GM19463 (cell line): ENCODE measurements at regions not wholly inside any gene's neighbourhood (a gene's known extent, or its start where the extent isn't known, plus 50 kb on each side); places are given as distances from the start of the nearest gene placed in this dataset.
A peak's percentile ranks its signal among the peaks of the same experiment; 100 is the strongest.
"Not testable (repeated sequence)": the region's sequence is repeated elsewhere in the genome, so short reads cannot be mapped to it uniquely, and the experiment has no call there.

Source experiments
- ATAC-seq: cut with Tn5 transposase; IDR thresholded peaks from one replicate; pipeline ENCODE4 v1.9.1; 2021; ENCODE audit warnings: mild to moderate bottlenecking, moderate library complexity; ENCODE audit not compliant: unreplicated experiment

DNA sequence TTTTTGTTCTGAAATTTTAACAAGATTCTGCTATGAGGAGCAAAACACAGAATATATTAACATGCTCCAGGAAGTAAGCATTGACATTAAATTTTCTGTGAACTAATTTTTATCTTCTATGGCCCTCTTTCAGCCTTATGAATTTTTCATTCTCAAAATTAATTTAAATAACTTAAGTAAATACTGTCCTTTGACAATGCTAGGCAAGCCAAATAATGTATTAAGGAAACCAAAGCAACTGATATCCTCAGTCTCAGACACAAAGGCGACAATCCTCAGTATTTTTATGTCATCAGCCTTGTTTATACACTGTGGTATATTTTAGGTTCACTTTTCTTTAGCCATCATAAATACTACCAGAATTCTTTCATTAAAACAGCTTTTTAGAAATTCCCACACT is 159.8 kb downstream of the CGGBP1 start:
- ATAC-seq: no peak

DNA sequence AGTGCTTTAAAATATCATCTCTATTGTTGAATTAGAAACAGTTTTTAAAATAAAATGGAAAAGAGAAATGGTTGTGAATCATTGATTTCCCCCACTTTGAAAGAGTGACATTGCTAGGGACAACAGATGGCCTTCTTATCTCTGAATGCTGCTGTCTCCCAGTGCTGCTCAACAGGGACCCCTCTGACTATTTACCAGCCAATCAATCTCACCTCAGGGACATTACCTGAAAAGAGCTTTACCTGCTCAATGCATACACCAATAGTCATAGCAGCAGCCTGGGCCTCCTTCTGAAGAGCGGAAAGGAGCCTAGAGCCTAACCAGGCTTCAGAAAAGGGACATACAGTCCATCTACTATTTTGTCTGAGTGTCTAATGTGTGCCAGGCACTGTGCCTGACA is 162.8 kb downstream of the CGGBP1 start:
- no peak for ATAC-seq

GRCh38 chr3:87873136-87873535 is 185.7 kb downstream of the CGGBP1 start:
- ATAC-seq: no peak

DNA sequence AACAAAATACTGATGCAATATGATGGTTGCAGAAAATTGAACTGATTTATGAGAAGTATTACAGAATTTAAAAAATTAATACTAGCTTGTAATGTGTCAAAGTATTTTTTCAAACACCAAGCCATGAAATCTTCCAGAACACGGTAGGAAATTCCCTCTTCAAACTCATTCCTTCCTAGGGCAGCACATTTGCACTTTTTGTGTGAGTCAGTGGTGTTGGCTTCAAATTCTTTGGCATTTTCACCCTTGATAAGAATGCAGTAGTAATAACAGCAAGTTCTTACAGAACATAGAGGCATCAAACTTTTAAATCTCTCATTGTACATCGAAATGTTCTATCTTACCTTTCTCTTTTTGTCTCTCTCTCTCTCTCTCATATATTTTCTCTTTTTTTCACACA is 191.8 kb downstream of the CGGBP1 start:
- no peak for ATAC-seq

DNA sequence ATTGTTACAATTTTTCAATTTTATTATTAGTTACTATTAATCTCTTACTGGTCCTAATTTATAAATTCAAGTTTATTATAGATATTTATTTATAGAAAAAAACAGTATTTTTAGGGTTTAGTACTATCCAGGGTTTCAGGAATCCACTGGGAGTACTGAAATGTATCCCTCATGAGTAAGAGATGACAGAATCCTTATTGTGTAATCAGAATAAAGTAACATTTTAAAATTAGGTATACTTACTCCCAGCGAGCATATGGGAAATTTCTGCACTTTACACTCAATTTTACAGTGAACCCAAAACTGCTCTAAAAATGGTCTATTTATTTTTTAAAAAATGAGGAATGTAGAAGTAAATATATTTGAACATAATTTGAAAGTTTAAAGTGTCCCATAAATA is 202.7 kb downstream of the CGGBP1 start:
- ATAC-seq: no peak

DNA sequence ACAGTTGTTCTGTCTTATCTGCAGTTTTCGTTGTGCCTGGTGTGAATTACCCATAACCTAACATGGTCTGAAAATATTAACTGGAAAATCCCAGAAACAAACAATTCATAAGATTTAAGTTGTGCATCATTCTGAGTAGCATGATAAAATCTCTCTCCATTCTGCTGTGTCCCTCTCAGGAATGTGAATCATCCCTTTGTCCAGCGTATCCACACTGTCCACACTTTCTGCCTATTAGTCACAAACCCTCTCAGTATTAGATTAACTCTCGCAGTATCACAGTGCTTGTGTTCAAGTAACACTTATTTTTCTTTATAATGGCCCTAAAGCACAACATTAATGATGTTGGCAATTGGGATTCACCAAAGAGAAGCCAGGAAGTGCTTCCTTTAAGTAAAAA is 203.2 kb downstream of the CGGBP1 start:
- ATAC-seq: no peak

DNA sequence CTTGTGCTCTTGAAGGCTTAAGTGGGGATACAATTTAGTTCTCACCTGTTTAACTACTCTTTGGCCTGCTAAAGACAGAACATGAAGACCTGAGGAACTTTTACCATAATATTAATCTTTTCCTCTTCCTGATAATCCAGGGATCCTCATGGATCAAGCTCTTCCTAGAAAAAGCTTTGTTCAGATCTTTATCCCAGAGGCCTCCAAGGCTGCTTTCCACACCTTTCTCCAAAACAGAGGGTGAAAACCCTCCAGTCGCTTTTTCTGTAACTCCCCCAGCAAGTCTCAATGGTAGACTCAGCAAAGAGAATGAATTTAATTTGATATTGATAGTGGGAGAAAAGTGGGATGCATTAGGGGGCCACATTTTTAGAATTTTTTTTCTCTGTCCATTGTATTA is 203.6 kb downstream of the CGGBP1 start:
- ATAC-seq: no peak

GRCh38 chr3:87848003-87848402 is 210.8 kb downstream of the CGGBP1 start:
- ATAC-seq: no peak

GRCh38 chr3:87837076-87837475 is 221.7 kb downstream of the CGGBP1 start:
- ATAC-seq: no peak

DNA sequence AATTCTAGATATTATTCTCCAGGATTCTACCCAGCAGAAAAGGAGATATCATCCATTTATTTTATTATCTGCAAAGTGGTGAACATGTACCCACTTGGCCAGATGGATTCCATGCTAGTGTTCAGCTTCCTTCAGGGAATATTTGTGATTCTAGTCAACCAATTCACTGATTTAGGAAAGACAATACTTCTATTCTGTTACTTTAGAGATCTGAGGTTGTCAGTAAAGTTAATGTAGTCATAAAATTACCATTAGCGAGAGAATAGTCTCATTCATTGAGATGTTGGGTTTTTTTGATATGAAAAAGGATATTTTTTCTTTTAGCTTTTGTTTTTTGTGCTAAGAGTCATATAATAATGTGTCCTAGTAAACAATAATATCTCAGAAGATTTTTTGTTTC is 222.8 kb downstream of the CGGBP1 start:
- no peak for ATAC-seq

GRCh38 chr3:87835236-87835635 is 223.6 kb downstream of the CGGBP1 start:
- no peak for ATAC-seq

DNA sequence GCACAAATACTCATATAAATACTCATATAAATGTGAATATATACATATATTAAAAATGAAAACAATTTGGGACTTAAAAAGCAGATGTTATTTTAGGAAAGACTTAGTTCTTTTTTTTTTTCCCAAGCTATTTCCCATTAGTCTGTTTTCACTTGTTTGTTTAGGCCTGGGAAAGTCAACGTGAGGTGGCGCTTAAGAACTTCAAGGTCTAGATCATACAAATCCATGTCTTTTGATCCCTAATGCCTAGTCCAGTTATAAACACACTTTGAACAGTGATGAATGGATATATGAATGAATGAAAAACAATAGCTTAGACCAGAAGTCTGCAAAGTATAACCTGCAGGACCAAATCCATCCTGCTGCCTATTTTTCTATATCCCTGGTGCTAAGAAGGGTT is 224.5 kb downstream of the CGGBP1 start:
- no peak for ATAC-seq

DNA sequence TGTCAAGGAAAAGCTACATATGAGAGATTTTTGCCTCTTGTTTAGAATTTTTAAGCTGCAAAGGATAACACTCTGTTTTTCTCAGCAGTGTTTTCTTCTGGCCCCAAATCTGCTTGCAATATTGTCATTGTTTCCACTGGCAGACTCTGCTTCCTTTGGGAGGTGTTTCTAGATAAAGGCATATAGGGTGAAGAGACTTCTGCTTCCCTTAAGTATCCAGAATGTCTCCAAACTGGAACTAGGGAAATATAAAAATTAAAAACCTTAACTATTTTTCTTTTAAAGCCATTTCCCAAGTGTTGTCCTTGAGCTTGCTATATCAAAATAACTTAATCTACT is 225.8 kb downstream of the CGGBP1 start:
- ATAC-seq: no peak

DNA sequence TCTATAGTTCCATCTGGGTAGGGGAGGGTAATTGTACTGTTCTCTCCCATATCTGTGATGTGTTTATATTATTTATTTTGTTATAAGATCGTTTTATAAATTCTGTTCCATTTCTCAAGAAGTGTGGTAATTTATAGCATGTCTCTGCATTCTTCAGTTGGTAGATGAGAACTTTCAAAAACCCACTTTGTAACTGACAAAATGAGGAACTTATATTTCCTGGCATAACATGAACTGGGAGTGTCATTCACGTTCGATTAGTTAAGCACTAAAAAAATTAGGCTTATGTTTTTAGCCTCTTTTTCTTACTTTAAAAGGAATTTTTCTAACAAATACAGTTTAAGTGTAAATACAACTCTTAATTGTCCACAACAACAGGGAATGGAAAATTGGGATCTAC is 230.8 kb downstream of the CGGBP1 start:
- ATAC-seq: no peak

GRCh38 chr3:87822563-87822962 is 236.2 kb downstream of the CGGBP1 start:
- ATAC-seq: no peak

DNA sequence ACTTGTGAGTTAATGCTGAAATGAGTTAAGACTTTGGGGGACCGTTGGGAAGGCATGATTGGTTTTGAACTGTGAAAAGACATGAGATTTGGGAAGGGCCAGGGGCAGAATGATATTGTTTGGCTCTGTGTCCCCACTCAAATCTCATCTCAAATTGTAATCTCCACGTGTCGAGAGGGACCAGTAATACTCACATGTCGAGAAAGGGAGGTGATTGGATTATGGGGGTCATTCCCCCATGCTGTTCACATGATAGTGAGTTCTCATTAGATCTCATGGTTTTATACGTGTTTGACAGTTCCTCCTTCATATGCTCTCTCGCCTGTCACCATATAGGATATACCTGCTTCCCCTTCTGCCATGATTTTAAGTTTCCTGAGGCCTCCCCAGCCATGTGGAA is 245.3 kb downstream of the CGGBP1 start:
- not testable (repeated sequence) for ATAC-seq

DNA sequence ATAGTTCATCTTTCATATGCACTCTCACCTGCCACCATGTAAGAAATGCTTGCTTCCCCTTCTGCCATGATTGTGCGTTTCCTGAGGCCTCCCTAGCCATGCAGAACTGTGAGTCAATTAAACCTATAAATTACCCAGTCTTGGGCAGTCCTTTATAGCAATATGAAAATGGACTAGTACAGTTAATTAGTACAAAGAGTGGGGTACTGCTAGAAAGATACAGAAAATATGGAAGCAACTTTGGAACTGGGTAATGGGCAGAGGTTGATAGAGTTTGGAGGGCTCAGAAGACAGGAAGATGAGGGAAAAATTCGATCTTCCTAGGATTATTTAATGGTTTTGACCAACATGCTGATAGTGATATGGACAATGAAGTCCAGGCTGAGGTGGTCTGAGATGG is 246.9 kb downstream of the CGGBP1 start:
- no peak for ATAC-seq

DNA sequence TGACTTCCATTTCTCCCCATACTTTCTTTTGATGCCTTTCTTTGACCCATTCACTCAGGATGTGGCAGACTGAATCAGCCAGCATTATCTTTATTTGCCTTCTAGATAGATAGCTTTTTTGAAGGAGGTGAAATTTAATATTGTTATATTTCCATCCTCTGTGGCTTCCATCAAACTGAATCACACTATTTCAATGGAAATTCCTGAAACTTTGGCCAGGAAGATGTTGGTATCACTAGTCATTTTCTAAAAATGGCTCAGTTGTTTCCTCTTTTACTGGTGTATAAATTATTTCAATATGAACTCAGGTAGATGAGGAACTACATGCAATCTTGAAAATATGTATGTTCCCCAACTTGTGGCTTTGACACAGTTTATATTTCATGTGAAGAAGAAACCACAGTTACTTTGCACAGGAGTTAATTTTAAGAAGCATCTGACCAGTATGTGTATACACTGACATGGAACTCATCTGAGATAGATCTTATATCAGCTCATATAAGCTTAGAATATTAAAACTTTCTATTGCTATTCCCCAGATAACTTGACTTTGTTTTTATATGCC is 248.3 kb downstream of the CGGBP1 start:
- no peak for ATAC-seq

- ATAC-seq: peak; percentile 94
Observed at GRCh38 chr3:87805670-87806069, 253.1 kb downstream of the CGGBP1 start.

DNA sequence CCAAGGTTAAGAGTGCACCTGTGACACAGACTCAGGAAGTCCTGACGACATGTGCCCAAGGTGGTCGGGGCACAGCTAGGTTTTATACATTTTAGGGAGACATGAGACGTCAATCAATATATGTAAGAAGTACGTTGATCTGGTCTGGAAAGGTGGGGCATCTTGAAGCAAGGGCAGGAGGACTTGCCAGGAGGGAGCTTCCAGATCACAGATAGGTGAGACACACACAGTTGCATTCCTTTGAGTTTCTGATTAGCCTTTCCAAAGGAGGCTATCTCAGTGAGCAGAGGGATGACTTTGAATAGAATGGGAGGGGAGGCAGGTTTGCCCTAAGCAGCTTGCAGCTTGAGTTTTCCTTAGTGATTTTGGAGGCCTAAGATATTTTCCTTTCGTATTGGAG is 257.4 kb downstream of the CGGBP1 start:
- ATAC-seq: no peak

- no peak for ATAC-seq
Observed at GRCh38 chr3:87800516-87800915, 258.3 kb downstream of the CGGBP1 start.

DNA sequence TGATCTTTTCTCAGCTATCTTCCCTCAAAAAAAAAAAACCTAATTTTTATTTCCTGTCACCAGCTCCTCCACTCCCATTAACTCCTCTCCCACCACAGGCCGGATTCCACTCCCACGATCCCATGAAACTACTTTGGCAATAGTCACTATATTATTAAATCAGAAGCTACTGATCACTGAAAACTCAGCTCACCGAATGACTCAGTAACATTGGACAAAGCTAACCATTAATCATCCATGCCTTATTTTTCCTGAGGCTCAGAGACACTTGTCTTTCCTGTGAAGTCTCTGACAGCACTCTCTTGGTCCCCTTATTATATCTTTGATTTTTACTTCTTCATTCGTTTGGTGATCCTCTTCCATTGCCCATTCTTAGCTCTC is 260.2 kb downstream of the CGGBP1 start:
- ATAC-seq: no peak

- no peak for ATAC-seq
Observed at GRCh38 chr3:87797872-87798566, 260.8 kb downstream of the CGGBP1 start.
